Chondrocyte (in vitro differentiated cells): ENCODE measurements at regions not wholly inside any gene's neighbourhood (a gene's known extent, or its start where the extent isn't known, plus 50 kb on each side); places are given as distances from the start of the nearest gene placed in this dataset.

Experiments used
- DNase-seq: peaks from one replicate; pipeline ENCODE4 v3.0.0; 2021; ENCODE audit warnings: mixed read lengths, low spot score
- H3K27ac Mint-ChIP-seq: one replicate; pipeline ENCODE4 v1.8.0; 2021; ENCODE audit warnings: mild to moderate bottlenecking, moderate library complexity, mixed read lengths; ENCODE audit not compliant: unreplicated experiment
- H3K27me3 Mint-ChIP-seq: 2 replicates; pipeline ENCODE4 v1.8.0; 2021; ENCODE audit warnings: low read depth, mixed read lengths
- H3K36me3 Mint-ChIP-seq: 2 replicates; pipeline ENCODE4 v1.8.0; 2021; ENCODE audit warnings: low read depth, mixed read lengths
- H3K4me1 Mint-ChIP-seq: 2 replicates; pipeline ENCODE4 v1.8.0; 2021; ENCODE audit warnings: low read depth, mild to moderate bottlenecking, mixed read lengths
- H3K4me3 Mint-ChIP-seq: one replicate; pipeline ENCODE4 v1.8.0; 2021; ENCODE audit warnings: mild to moderate bottlenecking, moderate library complexity, mixed read lengths; ENCODE audit not compliant: unreplicated experiment
- H3K9me3 Mint-ChIP-seq: 2 replicates; pipeline ENCODE4 v1.8.0; 2021; ENCODE audit warnings: low read depth, mixed read lengths
- CTCF ChIP-seq: fragments of 200-600 bp; sonication (generic); IDR thresholded peaks from 2 replicates; pipeline ENCODE4 v1.5.0; 2021; ENCODE audit warnings: antibody characterized with exemption, mild to moderate bottlenecking, moderate library complexity

GRCh38 chr7:123292227-123292626 lies 92.5 kb upstream of the SLC13A1 start:
- no peak overlapping the region for H3K27ac Mint-ChIP-seq

DNA sequence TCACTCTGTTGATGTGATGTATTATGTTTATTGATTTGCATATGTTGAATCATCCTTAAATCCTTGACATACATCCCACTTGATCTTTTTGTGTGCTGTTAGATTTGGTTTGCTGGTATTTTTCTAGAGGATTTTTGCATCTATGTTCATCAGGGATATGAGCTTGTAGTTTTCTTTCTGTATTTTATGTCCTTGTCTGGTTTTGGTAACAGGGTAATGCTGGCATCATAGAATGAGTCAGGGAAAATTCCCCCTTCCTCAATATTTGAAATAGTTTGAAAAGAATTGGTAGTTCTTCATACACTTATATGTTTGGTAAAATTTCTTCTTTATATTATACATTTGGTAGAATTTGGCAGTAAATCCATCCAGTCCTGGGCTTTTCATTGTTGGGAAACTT lies 89.4 kb upstream of the SLC13A1 start:
- Mint-ChIP-seq H3K9me3 (peaks cover 9% of the 10 kb centered on the region), H3K4me1 (no peaks in the 10 kb centered on the region), H3K4me3 (no peak overlapping the region)

More at GRCh38 chr7:123292227-123292626, 92.5 kb upstream of the SLC13A1 start:
- no peaks in the 10 kb centered on the region for H3K27me3 Mint-ChIP-seq
- TF ChIP-seq CTCF = no peak
- H3K36me3 Mint-ChIP-seq = no peaks in the 10 kb centered on the region
- H3K4me3 Mint-ChIP-seq = no peak overlapping the region
- DNase-seq = no peak
- peaks cover 9% of the 10 kb centered on the region for H3K9me3 Mint-ChIP-seq
- H3K4me1 Mint-ChIP-seq = no peaks in the 10 kb centered on the region

GRCh38 chr7:123285076-123285700 lies 85.4 kb upstream of the SLC13A1 start:
- Mint-ChIP-seq H3K4me1 (no peaks in the 10 kb centered on the region), H3K27ac (no peak overlapping the region), H3K4me3 (no peak overlapping the region), H3K27me3 (peaks cover 5% of the 10 kb centered on the region), H3K9me3 (peaks cover 9% of the 10 kb centered on the region), H3K36me3 (no peaks in the 10 kb centered on the region)
- DNase-seq = no peak
- TF ChIP-seq CTCF = no peak

More for the DNA sequence above, 89.4 kb upstream of the SLC13A1 start:
- TF ChIP-seq CTCF = no peak
- no peaks in the 10 kb centered on the region for H3K36me3 Mint-ChIP-seq
- no peak for DNase-seq
- H3K27ac Mint-ChIP-seq = no peak overlapping the region
- peaks cover 5% of the 10 kb centered on the region for H3K27me3 Mint-ChIP-seq

DNA sequence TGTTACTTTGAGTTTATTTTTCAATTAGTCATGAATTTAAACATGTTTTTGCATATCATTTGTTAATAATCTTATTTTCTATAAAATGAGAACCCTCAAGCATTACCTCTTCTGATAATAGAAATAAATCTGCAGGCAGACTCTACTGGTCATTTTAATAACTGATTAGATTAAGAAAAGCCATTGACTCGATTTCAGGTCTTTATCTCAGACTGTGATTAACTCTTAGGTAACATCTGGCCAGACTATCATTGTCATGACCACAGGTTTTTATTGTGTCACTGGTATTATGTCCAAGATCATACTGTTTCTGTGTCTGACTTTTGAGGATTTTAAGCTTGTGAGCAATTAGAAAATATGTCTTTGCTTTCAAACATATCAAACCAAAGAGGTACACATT lies 83.6 kb upstream of the SLC13A1 start:
- Mint-ChIP-seq H3K4me1 (no peaks in the 10 kb centered on the region), H3K9me3 (peaks cover 9% of the 10 kb centered on the region), H3K4me3 (no peak overlapping the region), H3K27ac (no peak overlapping the region), H3K27me3 (peaks cover 5% of the 10 kb centered on the region), H3K36me3 (no peaks in the 10 kb centered on the region)
- DNase-seq = no peak
- no peak for TF ChIP-seq CTCF

- Mint-ChIP-seq H3K4me1 (no peaks in the 10 kb centered on the region), H3K4me3 (no peak overlapping the region), H3K36me3 (no peaks in the 10 kb centered on the region), H3K27me3 (peaks cover 5% of the 10 kb centered on the region), H3K9me3 (no peaks in the 10 kb centered on the region), H3K27ac (no peak overlapping the region)
- no peak for TF ChIP-seq CTCF
- no peak for DNase-seq
Observed at GRCh38 chr7:123282181-123282580, 82.4 kb upstream of the SLC13A1 start.
